ENCODE measurements at regions not wholly inside any gene's neighbourhood (a gene's known extent, or its start where the extent isn't known, plus 50 kb on each side); places are given as distances from the start of the nearest gene placed in this dataset.

- TF ChIP-seq GATA3 (IDR thresholded peaks at IDR 0.05; ENCODE audit: low read depth, low read length), result no peak
- TF ChIP-seq GATA2 (IDR thresholded peaks at IDR 0.05; ENCODE audit: low read depth, low read length), result no peak
Measured at GRCh38 chr5:126369995-126370731, 53.0 kb upstream of the GRAMD2B start.

Data from SH-SY5Y (cell line).